HEK293 (cell line): ENCODE measurements at regions not wholly inside any gene's neighbourhood (a gene's known extent, or its start where the extent isn't known, plus 50 kb on each side); places are given as distances from the start of the nearest gene placed in this dataset.

Experiments used
- CTCF ChIA-PET: fragments of 350-600 bp; formaldehyde crosslinking; extraction: SDS; loops from one replicate; lab custom pipeline; 2021; ENCODE audit warnings: antibody characterized with exemption; lab: Yijun Ruan, JAX
- POLR2A ChIA-PET: fragments of 300-600 bp; formaldehyde crosslinking; extraction: SDS; loops from one replicate; lab custom pipeline; 2020; ENCODE audit warnings: antibody characterized with exemption, inconsistent platforms; lab: Yijun Ruan, JAX
- H3K27ac ChIP-seq: fragments of 200-500 bp; sonication (Bioruptor generic); 2 replicates; pipeline ENCODE4 v1.5.1; 2014; ENCODE audit warnings: low read depth, low read length, control low read depth, inconsistent platforms; ENCODE audit errors: extremely low read depth
- H3K36me3 ChIP-seq, 2 experiments: fragments of 200-500 bp in 1 of 2; sonication (Bioruptor generic) in 1 of 2; 1 replicate in 1 of 2; 2 replicates in 1 of 2; pipeline ENCODE4 v1.5.1; 2014 to 2017; ENCODE audit warnings: inconsistent platforms in 2 of 2, low read length in 2 of 2; ENCODE audit not compliant: control insufficient read depth in 2 of 2, insufficient read depth in 1 of 2
- H3K4me1 ChIP-seq: fragments of 200-500 bp; sonication (Bioruptor generic); 2 replicates; pipeline ENCODE4 v1.5.1; 2014; ENCODE audit warnings: mild to moderate bottlenecking, low read length, inconsistent platforms; ENCODE audit not compliant: control insufficient read depth, insufficient read depth
- H3K4me3 ChIP-seq: 2 replicates; pipeline ENCODE4 v1.5.1; 2011; ENCODE audit warnings: low read depth, mild to moderate bottlenecking, control low read depth, low read length, moderate library complexity
- H3K9me3 ChIP-seq: fragments of 200-500 bp; sonication (Bioruptor generic); 2 replicates; pipeline ENCODE4 v1.5.1; 2014; ENCODE audit warnings: low read depth, low read length, inconsistent platforms; ENCODE audit not compliant: control insufficient read depth, insufficient read depth
- HOXA7 ChIP-seq: sonication (generic); formaldehyde crosslinking; IDR thresholded peaks from 2 replicates; pipeline ENCODE4 v1.8.1; 2022; ENCODE audit warnings: missing genetic modification reagents, borderline replicate concordance
- KLF8 ChIP-seq: fragments of 450-650 bp; formaldehyde crosslinking; IDR thresholded peaks from 2 replicates; pipeline ENCODE4 v1.5.1; 2016; ENCODE audit warnings: missing biosample characterization, missing genetic modification characterization
- MEIS1 ChIP-seq: sonication (generic); formaldehyde crosslinking; IDR thresholded peaks from 2 replicates; pipeline ENCODE4 v1.8.1; 2022; ENCODE audit warnings: missing genetic modification reagents, mild to moderate bottlenecking, borderline replicate concordance
- PRDM1 ChIP-seq: fragments of 450-650 bp; formaldehyde crosslinking; IDR thresholded peaks from 2 replicates; pipeline ENCODE4; 2016; ENCODE audit warnings: missing biosample characterization, missing genetic modification characterization
- RBAK ChIP-seq: fragments of 450-650 bp; formaldehyde crosslinking; IDR thresholded peaks from 2 replicates; pipeline ENCODE4 v1.5.1; 2016; ENCODE audit warnings: missing biosample characterization, missing genetic modification characterization
- REPIN1 ChIP-seq: fragments of 450-650 bp; formaldehyde crosslinking; IDR thresholded peaks from 2 replicates; pipeline ENCODE4 v1.5.1; 2017; ENCODE audit warnings: missing biosample characterization, missing genetic modification characterization, low read depth
- TCF7L2 ChIP-seq: IDR thresholded peaks from 2 replicates; pipeline ENCODE4 v1.6.1; 2011; ENCODE audit warnings: low read depth, mild to moderate bottlenecking, inconsistent platforms, low read length, moderate library complexity, borderline replicate concordance
- ZBTB7A ChIP-seq: fragments of 450-650 bp; formaldehyde crosslinking; IDR thresholded peaks from 2 replicates; pipeline ENCODE4 v1.5.1; 2016; ENCODE audit warnings: low read depth, missing biosample characterization, missing genetic modification characterization
- ZFP3 ChIP-seq: fragments of 450-650 bp; formaldehyde crosslinking; IDR thresholded peaks from 2 replicates; pipeline ENCODE4 v1.5.1; 2016; ENCODE audit warnings: low read depth, missing biosample characterization, missing genetic modification characterization
- ZNF2 ChIP-seq: fragments of 450-650 bp; formaldehyde crosslinking; IDR thresholded peaks from 2 replicates; pipeline ENCODE4 v1.5.1; 2016; ENCODE audit warnings: missing biosample characterization, missing genetic modification characterization
- ZNF202 ChIP-seq: fragments of 450-650 bp; formaldehyde crosslinking; IDR thresholded peaks from 2 replicates; pipeline ENCODE4 v1.5.1; 2016; ENCODE audit warnings: missing biosample characterization, missing genetic modification characterization, borderline replicate concordance
- ZNF214 ChIP-seq: fragments of 450-650 bp; formaldehyde crosslinking; IDR thresholded peaks from 2 replicates; pipeline ENCODE4 v1.5.1; 2017; ENCODE audit warnings: missing biosample characterization, mild to moderate bottlenecking, missing genetic modification characterization, borderline replicate concordance
- ZNF248 ChIP-seq: fragments of 450-650 bp; formaldehyde crosslinking; IDR thresholded peaks from 2 replicates; pipeline ENCODE4 v1.5.1; 2017; ENCODE audit warnings: missing biosample characterization, missing genetic modification characterization
- ZNF311 ChIP-seq: fragments of 450-650 bp; formaldehyde crosslinking; IDR thresholded peaks from 2 replicates; pipeline ENCODE4 v1.5.1; 2017; ENCODE audit warnings: missing biosample characterization, missing genetic modification characterization, borderline replicate concordance
- ZNF404 ChIP-seq: fragments of 450-650 bp; formaldehyde crosslinking; IDR thresholded peaks from 2 replicates; pipeline ENCODE4 v1.5.1; 2017; ENCODE audit warnings: missing biosample characterization, missing genetic modification characterization
- ZNF514 ChIP-seq: fragments of 450-650 bp; formaldehyde crosslinking; IDR thresholded peaks from 2 replicates; pipeline ENCODE4 v1.5.1; 2016; ENCODE audit warnings: missing biosample characterization, missing genetic modification characterization
- ZNF658 ChIP-seq: fragments of 450-650 bp; formaldehyde crosslinking; IDR thresholded peaks from 2 replicates; pipeline ENCODE4; 2016; ENCODE audit warnings: missing biosample characterization, missing genetic modification characterization
- ZNF664 ChIP-seq: fragments of 450-650 bp; formaldehyde crosslinking; IDR thresholded peaks from 2 replicates; pipeline ENCODE4 v1.5.1; 2016; ENCODE audit warnings: missing biosample characterization, missing genetic modification characterization
- TF ChIP-seq, protein P1 (sequence below): fragments of 450-650 bp; formaldehyde crosslinking; IDR thresholded peaks from 2 replicates; pipeline ENCODE4 v1.5.1; 2016; ENCODE audit warnings: missing biosample characterization, missing genetic modification characterization
- TF ChIP-seq, protein P2 (sequence below): fragments of 450-650 bp; IDR thresholded peaks from 2 replicates; pipeline ENCODE4 v1.5.1; 2018; ENCODE audit warnings: missing biosample characterization, mild to moderate bottlenecking, missing genetic modification characterization
- TF ChIP-seq, protein P3 (sequence below): fragments of 450-650 bp; formaldehyde crosslinking; IDR thresholded peaks from 2 replicates; pipeline ENCODE4 v1.5.1; 2016; ENCODE audit warnings: missing biosample characterization, missing genetic modification characterization, low read depth
- TF ChIP-seq, protein P4 (sequence below): fragments of 450-650 bp; formaldehyde crosslinking; IDR thresholded peaks from 2 replicates; pipeline ENCODE4 v1.5.1; 2016; ENCODE audit warnings: missing biosample characterization, missing genetic modification characterization

DNA sequence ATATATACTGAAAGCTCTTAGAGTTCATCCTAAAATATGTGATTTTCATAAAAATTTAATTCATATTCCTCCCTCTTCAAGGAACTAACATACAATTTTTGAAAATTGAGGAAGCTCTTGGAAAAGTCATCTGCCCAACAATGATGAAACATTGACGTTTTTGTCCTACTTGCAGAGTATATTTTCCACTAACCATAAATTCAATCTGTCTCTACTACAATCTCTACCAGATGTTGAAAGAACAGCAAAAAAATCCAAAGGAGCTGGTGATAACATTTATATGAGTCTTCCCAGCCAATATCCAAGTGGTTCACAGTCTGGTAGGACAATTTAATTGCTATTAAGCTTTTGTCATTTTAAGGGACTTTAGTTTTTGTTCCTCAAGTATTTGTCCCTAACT, 81.1 kb upstream of the NR3C1 start:
- Histone ChIP-seq H3K9me3 (no peaks in the 10 kb centered on the region), H3K27ac (no peak overlapping the region), H3K4me1 (no peaks in the 10 kb centered on the region), H3K4me3 (no peak overlapping the region), H3K36me3 (no peaks in the 10 kb centered on the region)
- ChIA-PET POLR2A (no interaction called here), CTCF (no interaction called here)
- no peak for TF ChIP-seq ZNF248 (tag by site-specific recombination)
- TF ChIP-seq, protein P1, sequence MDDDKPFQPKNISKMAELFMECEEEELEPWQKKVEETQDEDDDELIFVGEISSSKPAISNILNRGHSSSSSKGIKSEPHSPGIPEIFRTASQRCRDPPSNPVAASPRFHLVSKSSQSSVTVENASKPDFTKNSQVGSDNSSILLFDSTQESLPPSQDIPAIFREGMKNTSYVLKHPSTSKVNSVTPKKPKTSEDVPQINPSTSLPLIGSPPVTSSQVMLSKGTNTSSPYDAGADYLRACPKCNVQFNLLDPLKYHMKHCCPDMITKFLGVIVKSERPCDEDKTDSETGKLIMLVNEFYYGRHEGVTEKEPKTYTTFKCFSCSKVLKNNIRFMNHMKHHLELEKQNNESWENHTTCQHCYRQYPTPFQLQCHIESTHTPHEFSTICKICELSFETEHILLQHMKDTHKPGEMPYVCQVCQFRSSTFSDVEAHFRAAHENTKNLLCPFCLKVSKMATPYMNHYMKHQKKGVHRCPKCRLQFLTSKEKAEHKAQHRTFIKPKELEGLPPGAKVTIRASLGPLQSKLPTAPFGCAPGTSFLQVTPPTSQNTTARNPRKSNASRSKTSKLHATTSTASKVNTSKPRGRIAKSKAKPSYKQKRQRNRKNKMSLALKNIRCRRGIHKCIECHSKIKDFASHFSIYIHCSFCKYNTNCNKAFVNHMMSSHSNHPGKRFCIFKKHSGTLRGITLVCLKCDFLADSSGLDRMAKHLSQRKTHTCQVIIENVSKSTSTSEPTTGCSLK, result no peak
- no peak for TF ChIP-seq ZNF311 (tag by site-specific recombination)
- TF ChIP-seq, protein P2, sequence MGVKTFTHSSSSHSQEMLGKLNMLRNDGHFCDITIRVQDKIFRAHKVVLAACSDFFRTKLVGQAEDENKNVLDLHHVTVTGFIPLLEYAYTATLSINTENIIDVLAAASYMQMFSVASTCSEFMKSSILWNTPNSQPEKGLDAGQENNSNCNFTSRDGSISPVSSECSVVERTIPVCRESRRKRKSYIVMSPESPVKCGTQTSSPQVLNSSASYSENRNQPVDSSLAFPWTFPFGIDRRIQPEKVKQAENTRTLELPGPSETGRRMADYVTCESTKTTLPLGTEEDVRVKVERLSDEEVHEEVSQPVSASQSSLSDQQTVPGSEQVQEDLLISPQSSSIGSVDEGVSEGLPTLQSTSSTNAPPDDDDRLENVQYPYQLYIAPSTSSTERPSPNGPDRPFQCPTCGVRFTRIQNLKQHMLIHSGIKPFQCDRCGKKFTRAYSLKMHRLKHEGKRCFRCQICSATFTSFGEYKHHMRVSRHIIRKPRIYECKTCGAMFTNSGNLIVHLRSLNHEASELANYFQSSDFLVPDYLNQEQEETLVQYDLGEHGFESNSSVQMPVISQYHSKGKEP, result no peak
- TF ChIP-seq RBAK (tag by site-specific recombination), result no peak
- no peak for TF ChIP-seq REPIN1 (tag by site-specific recombination)
- TF ChIP-seq ZBTB7A (tag by site-specific recombination), result no peak
- no peak for TF ChIP-seq ZNF514 (tag by site-specific recombination)
- TF ChIP-seq ZFP3 (tag by site-specific recombination), result no peak
- no peak for TF ChIP-seq ZNF404 (tag by site-specific recombination)
- no peak for TF ChIP-seq KLF8 (tag by site-specific recombination)
- TF ChIP-seq TCF7L2, result no peak
- TF ChIP-seq HOXA7 (CRISPR knock-in tag), result no peak
- no peak for TF ChIP-seq PRDM1

DNA sequence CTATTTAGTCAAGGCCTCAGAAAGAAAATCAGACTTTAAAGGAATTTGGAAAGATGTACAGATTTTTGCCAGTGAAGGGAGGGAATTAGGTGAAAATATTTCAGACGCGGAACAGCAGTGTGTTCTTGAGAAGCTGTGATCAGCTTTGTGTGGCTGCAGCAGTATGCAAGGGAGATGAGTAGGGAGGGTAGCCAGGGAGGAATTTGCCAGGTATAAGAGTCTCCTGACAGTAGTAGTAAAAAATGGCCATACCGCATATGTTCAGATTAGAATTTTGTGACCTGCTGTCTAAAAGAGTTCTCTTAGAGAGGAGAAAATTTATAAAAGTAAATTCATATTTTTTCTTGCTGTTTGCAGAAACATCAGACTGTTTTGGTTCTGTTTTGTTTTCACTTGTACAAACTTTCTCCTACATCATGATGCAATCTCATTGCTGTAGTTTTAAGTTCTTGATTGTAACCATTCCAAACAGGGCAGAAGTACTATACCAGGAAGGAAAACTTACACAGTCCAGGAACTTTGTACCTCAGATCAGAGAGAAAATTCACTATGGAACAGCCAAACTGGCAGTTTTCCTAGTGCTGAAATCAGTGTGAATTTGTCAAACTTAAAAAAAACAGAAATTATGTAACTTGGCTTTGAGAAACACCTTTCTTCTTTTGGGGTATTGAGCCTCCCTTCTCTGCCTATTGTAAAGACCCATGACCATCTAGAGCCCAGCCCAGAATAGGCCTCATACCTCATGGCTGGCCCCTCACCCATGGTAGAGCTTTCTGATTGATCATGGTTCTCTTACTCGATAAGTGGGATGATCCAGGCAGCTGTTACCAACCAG, 78.4 kb upstream of the NR3C1 start:
- POLR2A ChIA-PET, result no interaction called here
- CTCF ChIA-PET, result no interaction called here

More for the DNA sequence above, 78.4 kb upstream of the NR3C1 start:
- H3K4me1 ChIP-seq, result no peaks in the 10 kb centered on the region
- no peaks in the 10 kb centered on the region for H3K36me3 ChIP-seq
- H3K4me3 ChIP-seq, result no peak overlapping the region
- H3K27ac ChIP-seq, result no peak overlapping the region
- no peak for TF ChIP-seq ZNF214 (tag by site-specific recombination)
- TF ChIP-seq ZNF2 (tag by site-specific recombination), result no peak
- TF ChIP-seq ZNF658 (tag by site-specific recombination), result no peak
- TF ChIP-seq, protein P3, sequence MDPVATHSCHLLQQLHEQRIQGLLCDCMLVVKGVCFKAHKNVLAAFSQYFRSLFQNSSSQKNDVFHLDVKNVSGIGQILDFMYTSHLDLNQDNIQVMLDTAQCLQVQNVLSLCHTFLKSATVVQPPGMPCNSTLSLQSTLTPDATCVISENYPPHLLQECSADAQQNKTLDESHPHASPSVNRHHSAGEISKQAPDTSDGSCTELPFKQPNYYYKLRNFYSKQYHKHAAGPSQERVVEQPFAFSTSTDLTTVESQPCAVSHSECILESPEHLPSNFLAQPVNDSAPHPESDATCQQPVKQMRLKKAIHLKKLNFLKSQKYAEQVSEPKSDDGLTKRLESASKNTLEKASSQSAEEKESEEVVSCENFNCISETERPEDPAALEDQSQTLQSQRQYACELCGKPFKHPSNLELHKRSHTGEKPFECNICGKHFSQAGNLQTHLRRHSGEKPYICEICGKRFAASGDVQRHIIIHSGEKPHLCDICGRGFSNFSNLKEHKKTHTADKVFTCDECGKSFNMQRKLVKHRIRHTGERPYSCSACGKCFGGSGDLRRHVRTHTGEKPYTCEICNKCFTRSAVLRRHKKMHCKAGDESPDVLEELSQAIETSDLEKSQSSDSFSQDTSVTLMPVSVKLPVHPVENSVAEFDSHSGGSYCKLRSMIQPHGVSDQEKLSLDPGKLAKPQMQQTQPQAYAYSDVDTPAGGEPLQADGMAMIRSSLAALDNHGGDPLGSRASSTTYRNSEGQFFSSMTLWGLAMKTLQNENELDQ, result no peak
- no peak for TF ChIP-seq ZNF202
- TF ChIP-seq, protein P4, sequence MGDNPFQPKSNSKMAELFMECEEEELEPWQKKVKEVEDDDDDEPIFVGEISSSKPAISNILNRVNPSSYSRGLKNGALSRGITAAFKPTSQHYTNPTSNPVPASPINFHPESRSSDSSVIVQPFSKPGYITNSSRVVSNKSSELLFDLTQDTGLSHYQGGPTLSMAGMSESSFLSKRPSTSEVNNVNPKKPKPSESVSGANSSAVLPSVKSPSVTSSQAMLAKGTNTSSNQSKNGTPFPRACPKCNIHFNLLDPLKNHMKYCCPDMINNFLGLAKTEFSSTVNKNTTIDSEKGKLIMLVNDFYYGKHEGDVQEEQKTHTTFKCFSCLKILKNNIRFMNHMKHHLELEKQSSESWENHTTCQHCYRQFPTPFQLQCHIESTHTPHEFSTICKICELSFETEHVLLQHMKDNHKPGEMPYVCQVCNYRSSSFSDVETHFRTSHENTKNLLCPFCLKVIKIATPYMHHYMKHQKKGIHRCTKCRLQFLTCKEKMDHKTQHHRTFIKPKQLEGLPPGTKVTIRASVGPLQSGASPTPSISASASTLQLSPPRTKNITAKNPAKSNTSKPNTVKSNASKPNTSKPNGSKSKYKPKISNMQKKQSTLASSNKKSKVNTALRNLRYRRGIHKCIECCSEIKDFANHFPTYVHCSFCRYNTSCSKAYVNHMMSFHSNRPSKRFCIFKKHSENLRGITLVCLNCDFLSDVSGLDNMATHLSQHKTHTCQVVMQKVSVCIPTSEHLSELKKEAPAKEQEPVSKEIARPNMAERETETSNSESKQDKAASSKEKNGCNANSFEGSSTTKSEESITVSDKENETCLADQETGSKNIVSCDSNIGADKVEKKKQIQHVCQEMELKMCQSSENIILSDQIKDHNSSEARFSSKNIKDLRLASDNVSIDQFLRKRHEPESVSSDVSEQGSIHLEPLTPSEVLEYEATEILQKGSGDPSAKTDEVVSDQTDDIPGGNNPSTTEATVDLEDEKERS, result no peak
- no peak for TF ChIP-seq MEIS1
- no peak for TF ChIP-seq ZNF664
- no peaks in the 10 kb centered on the region for H3K9me3 ChIP-seq
